ENCODE measurements at regions not wholly inside any gene's neighbourhood (a gene's known extent, or its start where the extent isn't known, plus 50 kb on each side); places are given as distances from the start of the nearest gene placed in this dataset.

DNA sequence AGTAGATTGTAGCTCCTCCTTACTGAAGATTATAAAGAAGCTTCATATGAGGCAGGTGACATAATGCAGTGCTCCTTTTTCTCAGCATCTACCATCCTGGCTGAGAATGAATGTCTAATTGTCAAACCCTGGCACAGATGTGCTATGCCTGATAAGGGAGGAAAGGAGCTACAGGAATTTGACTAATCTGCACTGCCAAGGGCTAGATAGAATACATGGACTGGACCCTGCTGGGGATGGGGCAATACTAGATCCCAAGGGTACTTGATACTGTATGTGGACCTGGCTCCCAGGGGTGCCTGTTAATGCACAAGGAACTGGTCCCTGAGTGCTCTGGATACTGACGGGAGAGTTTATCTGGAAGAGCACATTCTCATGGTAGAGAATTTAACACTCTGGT is 362.2 kb upstream of the EMCN start:
- TF ChIP-seq, protein P1, sequence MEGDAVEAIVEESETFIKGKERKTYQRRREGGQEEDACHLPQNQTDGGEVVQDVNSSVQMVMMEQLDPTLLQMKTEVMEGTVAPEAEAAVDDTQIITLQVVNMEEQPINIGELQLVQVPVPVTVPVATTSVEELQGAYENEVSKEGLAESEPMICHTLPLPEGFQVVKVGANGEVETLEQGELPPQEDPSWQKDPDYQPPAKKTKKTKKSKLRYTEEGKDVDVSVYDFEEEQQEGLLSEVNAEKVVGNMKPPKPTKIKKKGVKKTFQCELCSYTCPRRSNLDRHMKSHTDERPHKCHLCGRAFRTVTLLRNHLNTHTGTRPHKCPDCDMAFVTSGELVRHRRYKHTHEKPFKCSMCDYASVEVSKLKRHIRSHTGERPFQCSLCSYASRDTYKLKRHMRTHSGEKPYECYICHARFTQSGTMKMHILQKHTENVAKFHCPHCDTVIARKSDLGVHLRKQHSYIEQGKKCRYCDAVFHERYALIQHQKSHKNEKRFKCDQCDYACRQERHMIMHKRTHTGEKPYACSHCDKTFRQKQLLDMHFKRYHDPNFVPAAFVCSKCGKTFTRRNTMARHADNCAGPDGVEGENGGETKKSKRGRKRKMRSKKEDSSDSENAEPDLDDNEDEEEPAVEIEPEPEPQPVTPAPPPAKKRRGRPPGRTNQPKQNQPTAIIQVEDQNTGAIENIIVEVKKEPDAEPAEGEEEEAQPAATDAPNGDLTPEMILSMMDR (IDR thresholded peaks at IDR 0.05), result no peak
- no peak for TF ChIP-seq POLR2A (IDR thresholded peaks at IDR 0.05)
- no peak for DNase-seq
- intact Hi-C loops (cut with DNase I), result no loop called here
- WGBS (ENCODE audit: insufficient coverage, low coverage, low lambda C conversion rate, missing lambda C conversion rate), result 78% methylated on average over 1 of the region's 1 CpG
- no peaks in the 10 kb centered on the region for H3K9me3 ChIP-seq
- H3K36me3 ChIP-seq, result no peaks in the 10 kb centered on the region
- no peaks in the 10 kb centered on the region for H3K4me1 ChIP-seq
- H3K27ac ChIP-seq, result no peak overlapping the region
- H3K27me3 ChIP-seq, result no peaks in the 10 kb centered on the region
- ATAC-seq, result no peak
- no peak overlapping the region for H3K4me3 ChIP-seq

- TF ChIP-seq POLR2A (IDR thresholded peaks at IDR 0.05), result no peak
- TF ChIP-seq, protein P1 (IDR thresholded peaks at IDR 0.05), result no peak
- H3K27ac ChIP-seq, result no peak overlapping the region
- DNase-seq, result no peak
These were observed 361.6 kb upstream of the EMCN start for GRCh38 chr4:100879471-100879870.

GRCh38 chr4:100876546-100876945 is 358.7 kb upstream of the EMCN start:
- H3K4me3 ChIP-seq, result no peak overlapping the region
- H3K4me1 ChIP-seq, result no peaks in the 10 kb centered on the region
- no peaks in the 10 kb centered on the region for H3K9me3 ChIP-seq
- no peak for DNase-seq
- no peak for ATAC-seq
- intact Hi-C loops (cut with DNase I), result no loop called here
- TF ChIP-seq, protein P1 (IDR thresholded peaks at IDR 0.05), result no peak
- TF ChIP-seq POLR2A (IDR thresholded peaks at IDR 0.05), result no peak
- H3K27me3 ChIP-seq, result no peaks in the 10 kb centered on the region
- H3K27ac ChIP-seq, result no peak overlapping the region
- H3K36me3 ChIP-seq, result no peaks in the 10 kb centered on the region

More at GRCh38 chr4:100879471-100879870, 361.6 kb upstream of the EMCN start:
- H3K4me3 ChIP-seq, result no peak overlapping the region
- intact Hi-C loops (cut with DNase I), result no loop called here
- no peaks in the 10 kb centered on the region for H3K36me3 ChIP-seq
- H3K4me1 ChIP-seq, result no peaks in the 10 kb centered on the region
- H3K9me3 ChIP-seq, result no peaks in the 10 kb centered on the region
- H3K27me3 ChIP-seq, result no peaks in the 10 kb centered on the region
- no peak for ATAC-seq
- WGBS (ENCODE audit: insufficient coverage, low coverage, low lambda C conversion rate, missing lambda C conversion rate), result 80% methylated on average over 1 of the region's 1 CpG

DNA sequence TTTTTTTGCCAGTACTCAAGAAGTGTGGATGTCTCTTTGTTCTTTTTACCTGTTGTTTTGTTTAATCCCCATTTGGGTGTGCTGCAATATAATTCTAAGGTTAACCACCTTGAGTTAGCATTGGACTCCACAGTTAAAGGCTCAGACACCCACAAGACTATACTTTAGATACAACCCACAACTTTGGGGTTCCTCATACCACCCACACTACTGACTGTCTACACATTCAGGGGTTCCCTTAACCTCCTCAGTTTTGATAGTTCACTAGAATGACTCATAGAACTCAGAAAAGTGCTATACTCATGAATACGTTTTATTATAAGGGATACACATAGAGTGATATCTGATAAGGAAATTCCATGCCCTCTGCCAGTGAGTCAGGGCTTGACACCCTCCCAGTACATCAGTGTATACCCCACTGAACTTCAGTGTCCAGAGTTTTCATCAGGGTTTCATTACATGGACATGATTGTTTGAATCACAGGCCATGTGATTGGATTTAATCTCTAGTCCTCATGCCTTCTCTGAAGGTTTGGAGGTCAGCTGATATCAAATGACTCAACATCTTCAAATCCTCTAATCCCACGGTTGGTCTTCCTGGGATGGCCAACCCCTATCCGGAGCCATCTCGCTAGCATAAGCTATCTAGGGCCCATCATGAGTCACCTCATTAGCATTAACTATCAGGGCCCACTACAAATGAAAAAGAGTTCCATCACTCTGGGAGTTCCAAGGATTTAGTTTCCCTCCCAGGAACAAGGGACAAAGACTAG is 357.7 kb upstream of the EMCN start:
- intact Hi-C loops (cut with DNase I), result no loop called here
- Histone ChIP-seq H3K27ac (no peak overlapping the region), H3K9me3 (no peaks in the 10 kb centered on the region), H3K4me3 (no peak overlapping the region), H3K36me3 (no peaks in the 10 kb centered on the region), H3K4me1 (no peaks in the 10 kb centered on the region), H3K27me3 (no peaks in the 10 kb centered on the region)
- DNase-seq, result no peak
- WGBS (ENCODE audit: insufficient coverage, low coverage, low lambda C conversion rate, missing lambda C conversion rate), result 63% methylated on average over 2 of the region's 4 CpGs
- no peak for ATAC-seq
- TF ChIP-seq POLR2A (IDR thresholded peaks at IDR 0.05), result no peak
- TF ChIP-seq, protein P1 (IDR thresholded peaks at IDR 0.05), result no peak

All from right lobe of liver (tissue), 6 donors.